ENCODE measurements at regions not wholly inside any gene's neighbourhood (a gene's known extent, or its start where the extent isn't known, plus 50 kb on each side); places are given as distances from the start of the nearest gene placed in this dataset.

GRCh38 chr1:36612881-36613280 lies 130.2 kb upstream of the CSF3R start:
- Histone ChIP-seq H3K4me1 (ENCODE audit: control insufficient read depth, insufficient read depth, low read length) (no peaks in the 10 kb centered on the region), H3K9ac (ENCODE audit: low read length in 2 of 2) (no peak overlapping the region), H3K4me3 (ENCODE audit: low read length in 2 of 2) (no peak overlapping the region), H3K9me3 (ENCODE audit: control insufficient read depth in 2 of 2, low read length in 2 of 2) (no peaks in the 10 kb centered on the region), H3K27me3 (ENCODE audit: control insufficient read depth in 1 of 2, insufficient read depth in 2 of 2, low read length in 2 of 2) (peaks cover 6 to 34% of the 10 kb centered on the region in 2 donors), H3K27ac (ENCODE audit: low read length) (no peak overlapping the region), H3K36me3 (ENCODE audit: control insufficient read depth in 2 of 2, insufficient read depth in 2 of 2, low read length in 2 of 2) (no peaks in the 10 kb centered on the region)

GRCh38 chr1:36612121-36612520 lies 129.4 kb upstream of the CSF3R start:
- H3K4me3 ChIP-seq (ENCODE audit: low read length in 2 of 2): no peak overlapping the region
- no peak overlapping the region for H3K9ac ChIP-seq (ENCODE audit: low read length in 2 of 2)
- H3K36me3 ChIP-seq (ENCODE audit: control insufficient read depth in 2 of 2, insufficient read depth in 2 of 2, low read length in 2 of 2): no peaks in the 10 kb centered on the region
- peaks cover 9 to 33% of the 10 kb centered on the region in 2 donors for H3K27me3 ChIP-seq (ENCODE audit: control insufficient read depth in 1 of 2, insufficient read depth in 2 of 2, low read length in 2 of 2)
- no peaks in the 10 kb centered on the region for H3K9me3 ChIP-seq (ENCODE audit: control insufficient read depth in 2 of 2, low read length in 2 of 2)
- no peaks in the 10 kb centered on the region for H3K4me1 ChIP-seq (ENCODE audit: control insufficient read depth, insufficient read depth, low read length)
- no peak overlapping the region for H3K27ac ChIP-seq (ENCODE audit: low read length)

- Histone ChIP-seq H3K9ac (ENCODE audit: low read length in 2 of 2) (no peak overlapping the region), H3K4me1 (ENCODE audit: control insufficient read depth, insufficient read depth, low read length) (no peaks in the 10 kb centered on the region), H3K27me3 (ENCODE audit: control insufficient read depth in 1 of 2, insufficient read depth in 2 of 2, low read length in 2 of 2) (peaks cover 9 to 35% of the 10 kb centered on the region in 2 donors), H3K9me3 (ENCODE audit: control insufficient read depth in 2 of 2, low read length in 2 of 2) (no peaks in the 10 kb centered on the region), H3K36me3 (ENCODE audit: control insufficient read depth in 2 of 2, insufficient read depth in 2 of 2, low read length in 2 of 2) (no peaks in the 10 kb centered on the region), H3K4me3 (ENCODE audit: low read length in 2 of 2) (no peak overlapping the region), H3K27ac (ENCODE audit: low read length) (no peak overlapping the region)
Observed at GRCh38 chr1:36609241-36610027, 126.7 kb upstream of the CSF3R start.

GRCh38 chr1:36608272-36608671 lies 125.6 kb upstream of the CSF3R start:
- no peak overlapping the region for H3K27ac ChIP-seq (ENCODE audit: low read length)
- H3K4me1 ChIP-seq (ENCODE audit: control insufficient read depth, insufficient read depth, low read length): no peaks in the 10 kb centered on the region
- peaks cover 9 to 29% of the 10 kb centered on the region in 2 donors for H3K27me3 ChIP-seq (ENCODE audit: control insufficient read depth in 1 of 2, insufficient read depth in 2 of 2, low read length in 2 of 2)
- no peak overlapping the region for H3K9ac ChIP-seq (ENCODE audit: low read length in 2 of 2)
- no peaks in the 10 kb centered on the region for H3K9me3 ChIP-seq (ENCODE audit: control insufficient read depth in 2 of 2, low read length in 2 of 2)
- H3K36me3 ChIP-seq (ENCODE audit: control insufficient read depth in 2 of 2, insufficient read depth in 2 of 2, low read length in 2 of 2): no peaks in the 10 kb centered on the region
- H3K4me3 ChIP-seq (ENCODE audit: low read length in 2 of 2): no peak overlapping the region

- H3K9me3 ChIP-seq (ENCODE audit: control insufficient read depth in 2 of 2, low read length in 2 of 2): no peaks in the 10 kb centered on the region
- no peak overlapping the region for H3K27ac ChIP-seq (ENCODE audit: low read length)
- H3K36me3 ChIP-seq (ENCODE audit: control insufficient read depth in 2 of 2, insufficient read depth in 2 of 2, low read length in 2 of 2): no peaks in the 10 kb centered on the region
- H3K9ac ChIP-seq (ENCODE audit: low read length in 2 of 2): no peak overlapping the region
- H3K4me3 ChIP-seq (ENCODE audit: low read length in 2 of 2): no peak overlapping the region
- peaks cover 9 to 24% of the 10 kb centered on the region in 2 donors for H3K27me3 ChIP-seq (ENCODE audit: control insufficient read depth in 1 of 2, insufficient read depth in 2 of 2, low read length in 2 of 2)
- H3K4me1 ChIP-seq (ENCODE audit: control insufficient read depth, insufficient read depth, low read length): no peaks in the 10 kb centered on the region
Observed at GRCh38 chr1:36607263-36607651, 124.5 kb upstream of the CSF3R start.

GRCh38 chr1:36606641-36607262 lies 124.0 kb upstream of the CSF3R start:
- no peak overlapping the region for H3K4me3 ChIP-seq (ENCODE audit: low read length in 2 of 2)
- no peaks in the 10 kb centered on the region for H3K9me3 ChIP-seq (ENCODE audit: control insufficient read depth in 2 of 2, low read length in 2 of 2)
- H3K36me3 ChIP-seq (ENCODE audit: control insufficient read depth in 2 of 2, insufficient read depth in 2 of 2, low read length in 2 of 2): no peaks in the 10 kb centered on the region
- H3K27me3 ChIP-seq (ENCODE audit: control insufficient read depth in 1 of 2, insufficient read depth in 2 of 2, low read length in 2 of 2): peaks cover 9 to 25% of the 10 kb centered on the region in 2 donors
- no peak overlapping the region for H3K27ac ChIP-seq (ENCODE audit: low read length)
- H3K9ac ChIP-seq (ENCODE audit: low read length in 2 of 2): no peak overlapping the region
- no peaks in the 10 kb centered on the region for H3K4me1 ChIP-seq (ENCODE audit: control insufficient read depth, insufficient read depth, low read length)

- Histone ChIP-seq H3K27ac (ENCODE audit: low read length) (no peak overlapping the region), H3K27me3 (ENCODE audit: control insufficient read depth in 1 of 2, insufficient read depth in 2 of 2, low read length in 2 of 2) (peaks cover 6 to 22% of the 10 kb centered on the region in 2 donors), H3K9ac (ENCODE audit: low read length in 2 of 2) (no peak overlapping the region)
Observed at GRCh38 chr1:36605942-36606640, 123.4 kb upstream of the CSF3R start.

GRCh38 chr1:36603461-36603860 lies 120.7 kb upstream of the CSF3R start:
- no peak overlapping the region for H3K27ac ChIP-seq (ENCODE audit: low read length)
- no peaks in the 10 kb centered on the region for H3K36me3 ChIP-seq (ENCODE audit: control insufficient read depth in 2 of 2, insufficient read depth in 2 of 2, low read length in 2 of 2)
- H3K4me3 ChIP-seq (ENCODE audit: low read length in 2 of 2): no peak overlapping the region
- H3K27me3 ChIP-seq (ENCODE audit: control insufficient read depth in 1 of 2, insufficient read depth in 2 of 2, low read length in 2 of 2): peaks cover 3 to 20% of the 10 kb centered on the region in 2 donors
- no peak overlapping the region for H3K9ac ChIP-seq (ENCODE audit: low read length in 2 of 2)
- no peaks in the 10 kb centered on the region for H3K9me3 ChIP-seq (ENCODE audit: control insufficient read depth in 2 of 2, low read length in 2 of 2)
- H3K4me1 ChIP-seq (ENCODE audit: control insufficient read depth, insufficient read depth, low read length): no peaks in the 10 kb centered on the region

More at GRCh38 chr1:36605942-36606640, 123.4 kb upstream of the CSF3R start:
- Histone ChIP-seq H3K36me3 (ENCODE audit: control insufficient read depth in 2 of 2, insufficient read depth in 2 of 2, low read length in 2 of 2) (no peaks in the 10 kb centered on the region), H3K9me3 (ENCODE audit: control insufficient read depth in 2 of 2, low read length in 2 of 2) (no peaks in the 10 kb centered on the region), H3K4me3 (ENCODE audit: low read length in 2 of 2) (no peak overlapping the region), H3K4me1 (ENCODE audit: control insufficient read depth, insufficient read depth, low read length) (no peaks in the 10 kb centered on the region)

GRCh38 chr1:36602184-36602583 lies 119.5 kb upstream of the CSF3R start:
- H3K27me3 ChIP-seq (ENCODE audit: control insufficient read depth in 1 of 2, insufficient read depth in 2 of 2, low read length in 2 of 2): peaks cover 0 to 19% of the 10 kb centered on the region in 2 donors
- H3K4me3 ChIP-seq (ENCODE audit: low read length in 2 of 2): no peak overlapping the region
- no peak overlapping the region for H3K27ac ChIP-seq (ENCODE audit: low read length)
- no peak overlapping the region for H3K9ac ChIP-seq (ENCODE audit: low read length in 2 of 2)
- H3K4me1 ChIP-seq (ENCODE audit: control insufficient read depth, insufficient read depth, low read length): no peaks in the 10 kb centered on the region
- no peaks in the 10 kb centered on the region for H3K9me3 ChIP-seq (ENCODE audit: control insufficient read depth in 2 of 2, low read length in 2 of 2)
- H3K36me3 ChIP-seq (ENCODE audit: control insufficient read depth in 2 of 2, insufficient read depth in 2 of 2, low read length in 2 of 2): no peaks in the 10 kb centered on the region

- Histone ChIP-seq H3K9ac (ENCODE audit: low read length in 2 of 2) (no peak overlapping the region), H3K4me3 (ENCODE audit: low read length in 2 of 2) (no peak overlapping the region), H3K9me3 (ENCODE audit: control insufficient read depth in 2 of 2, low read length in 2 of 2) (no peaks in the 10 kb centered on the region), H3K27ac (ENCODE audit: low read length) (no peak overlapping the region), H3K36me3 (ENCODE audit: control insufficient read depth in 2 of 2, insufficient read depth in 2 of 2, low read length in 2 of 2) (no peaks in the 10 kb centered on the region), H3K4me1 (ENCODE audit: control insufficient read depth, insufficient read depth, low read length) (no peaks in the 10 kb centered on the region), H3K27me3 (ENCODE audit: control insufficient read depth in 1 of 2, insufficient read depth in 2 of 2, low read length in 2 of 2) (peaks cover 12 to 21% of the 10 kb centered on the region in 2 donors)
Observed at GRCh38 chr1:36599828-36600227, 117.1 kb upstream of the CSF3R start.

All from stomach smooth muscle (tissue), 2 donors.